Right lobe of liver (tissue), 6 donors: ENCODE measurements at regions not wholly inside any gene's neighbourhood (a gene's known extent, or its start where the extent isn't known, plus 50 kb on each side); places are given as distances from the start of the nearest gene placed in this dataset.

Experiments used
- ATAC-seq, 4 donors: fragments of 200-7000 bp; cut with Tn5 transposase; one replicate each; pipeline ENCODE4 v1.9.1; 2020; ENCODE audit warnings: mild to moderate bottlenecking in 4 of 4, moderate library complexity in 4 of 4
- DNase-seq, 3 donors: peaks; one replicate each; pipeline ENCODE4 v3.0.0-alpha.2; 2020
- H3K27ac ChIP-seq, 3 donors: fragments of 200-600 bp; one replicate each; pipeline ENCODE4 v1.8.0; 2022
- H3K27me3 ChIP-seq, 2 donors: fragments of 200-600 bp; one replicate each; pipeline ENCODE4 v1.8.0; 2022
- H3K36me3 ChIP-seq, 4 donors: fragments of 200-600 bp; sonication (generic) in 1 of 4; one replicate each; pipeline versions ENCODE4 v1.5.1 to v1.8.0; 2017 to 2022; ENCODE audit warnings: control low read depth in 1 of 4
- H3K4me1 ChIP-seq, 4 donors: fragments of 200-600 bp; sonication (generic) in 1 of 4; one replicate each; pipeline versions ENCODE4 v1.5.1 to v1.8.0; 2017 to 2022; ENCODE audit warnings: control low read depth in 1 of 4
- H3K4me3 ChIP-seq, 3 donors: fragments of 200-600 bp; one replicate each; pipeline ENCODE4 v1.8.0; 2022
- H3K9me3 ChIP-seq, 4 donors: fragments of 200-600 bp; sonication (generic) in 1 of 4; one replicate each; pipeline versions ENCODE4 v1.5.1 to v1.8.0; 2017 to 2022; ENCODE audit warnings: control low read depth in 1 of 4
- POLR2A ChIP-seq: fragments of 450-650 bp; IDR thresholded peaks from one replicate; pipeline ENCODE4 v1.6.1; 2017; ENCODE audit warnings: antibody characterized with exemption, mild to moderate bottlenecking
- WGBS: methylation state at CpG from one replicate; pipeline ENCODE4 v1.1.6; 2018; ENCODE audit warnings: low coverage, low lambda C conversion rate; ENCODE audit not compliant: insufficient coverage; ENCODE audit errors: missing lambda C conversion rate; 5-methylcytosine and 5-hydroxymethylcytosine counted together
- intact Hi-C, 2 donors: fragments of 100-400 bp; cut with DNase I; formaldehyde crosslinking; loops; one replicate each; pipeline versions ENCODE4 v1.11.2 to v1.14.1; 2022
- TF ChIP-seq, protein P1 (sequence below), 4 donors: fragments of 200-600 bp in 3 of 4; fragments of 450-650 bp in 1 of 4; IDR thresholded peaks; one replicate each; pipeline versions ENCODE4 v1.5.1 to v1.8.0; 2016 to 2022; ENCODE audit warnings: antibody characterized with exemption in 4 of 4, mild to moderate bottlenecking in 2 of 4
- donor health status: DM: no; HTN: yes; CAD: no.
- donor health status: DM: no; HTN: no; CAD: no.
- donor health status: DM: no; HTN: no; CAD: no.
- donor health status: DM: no; HTN: yes; CAD: no.
- donor health status: DM: no; HTN: yes; CAD: no.

- H3K9me3 ChIP-seq: no peaks in the 10 kb centered on the region
- 15% methylated on average over 1 of the region's 1 CpG for WGBS
- no peaks in the 10 kb centered on the region for H3K36me3 ChIP-seq
- TF ChIP-seq POLR2A: no peak
- TF ChIP-seq, protein P1, sequence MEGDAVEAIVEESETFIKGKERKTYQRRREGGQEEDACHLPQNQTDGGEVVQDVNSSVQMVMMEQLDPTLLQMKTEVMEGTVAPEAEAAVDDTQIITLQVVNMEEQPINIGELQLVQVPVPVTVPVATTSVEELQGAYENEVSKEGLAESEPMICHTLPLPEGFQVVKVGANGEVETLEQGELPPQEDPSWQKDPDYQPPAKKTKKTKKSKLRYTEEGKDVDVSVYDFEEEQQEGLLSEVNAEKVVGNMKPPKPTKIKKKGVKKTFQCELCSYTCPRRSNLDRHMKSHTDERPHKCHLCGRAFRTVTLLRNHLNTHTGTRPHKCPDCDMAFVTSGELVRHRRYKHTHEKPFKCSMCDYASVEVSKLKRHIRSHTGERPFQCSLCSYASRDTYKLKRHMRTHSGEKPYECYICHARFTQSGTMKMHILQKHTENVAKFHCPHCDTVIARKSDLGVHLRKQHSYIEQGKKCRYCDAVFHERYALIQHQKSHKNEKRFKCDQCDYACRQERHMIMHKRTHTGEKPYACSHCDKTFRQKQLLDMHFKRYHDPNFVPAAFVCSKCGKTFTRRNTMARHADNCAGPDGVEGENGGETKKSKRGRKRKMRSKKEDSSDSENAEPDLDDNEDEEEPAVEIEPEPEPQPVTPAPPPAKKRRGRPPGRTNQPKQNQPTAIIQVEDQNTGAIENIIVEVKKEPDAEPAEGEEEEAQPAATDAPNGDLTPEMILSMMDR (IDR thresholded peaks at IDR 0.05): no peak
- H3K27me3 ChIP-seq: no peaks in the 10 kb centered on the region
- intact Hi-C loops: no loop called here
- no peaks in the 10 kb centered on the region for H3K4me1 ChIP-seq
- no peak for DNase-seq
- no peak for ATAC-seq
- H3K27ac ChIP-seq: no peak overlapping the region
- H3K4me3 ChIP-seq: no peak overlapping the region
Observed at GRCh38 chr6:132969196-132969595, 154.8 kb downstream of the RPS12 start.

DNA sequence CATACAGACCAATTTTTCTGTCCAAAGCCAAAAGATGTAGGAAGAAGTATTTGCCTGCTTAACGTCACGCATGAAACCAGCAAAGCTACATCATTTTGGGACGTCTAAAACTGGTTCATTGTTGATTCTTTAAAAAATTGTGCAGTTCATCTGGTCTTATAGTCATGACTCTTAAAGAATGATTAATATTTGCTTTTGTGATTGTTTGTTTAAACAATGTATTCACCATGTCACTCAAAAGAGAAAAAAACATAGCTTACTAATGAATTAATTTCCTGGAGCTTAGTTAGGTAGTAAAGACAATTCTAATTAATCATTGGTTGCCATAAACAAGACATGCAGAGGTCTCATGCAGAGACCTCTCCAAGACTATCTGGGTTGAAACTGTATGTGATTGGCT lies 157.3 kb downstream of the RPS12 start:
- Histone ChIP-seq H3K36me3 (no peaks in the 10 kb centered on the region), H3K4me3 (no peak overlapping the region), H3K4me1 (no peaks in the 10 kb centered on the region), H3K9me3 (no peaks in the 10 kb centered on the region), H3K27me3 (no peaks in the 10 kb centered on the region), H3K27ac (no peak overlapping the region)
- no peak for DNase-seq
- intact Hi-C loops: no loop called here
- TF ChIP-seq, protein P1 (IDR thresholded peaks at IDR 0.05): no peak
- no peak for TF ChIP-seq POLR2A
- no peak for ATAC-seq
- WGBS: 67% methylated on average over 3 of the region's 3 CpGs

DNA sequence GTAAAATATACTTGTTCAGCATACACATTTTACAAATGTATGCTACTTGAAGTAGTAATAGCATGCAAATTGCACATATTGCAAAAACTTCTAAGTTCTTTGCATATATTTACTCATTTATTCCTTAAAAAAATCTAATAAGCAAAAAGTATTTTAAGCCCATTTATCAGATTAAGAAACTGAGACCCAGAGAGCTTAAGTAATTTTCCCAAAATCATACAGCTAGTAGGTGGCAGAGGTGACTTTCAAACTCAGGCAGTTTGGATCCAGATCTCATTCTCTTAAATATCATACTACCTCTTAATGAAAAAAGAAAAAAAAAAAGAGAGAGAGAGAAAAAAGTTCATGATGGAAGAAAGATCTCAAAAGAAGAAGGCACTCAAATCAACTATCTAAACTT lies 157.9 kb downstream of the RPS12 start:
- no peak for TF ChIP-seq POLR2A
- TF ChIP-seq, protein P1 (IDR thresholded peaks at IDR 0.05): no peak
- Histone ChIP-seq H3K27me3 (no peaks in the 10 kb centered on the region), H3K36me3 (no peaks in the 10 kb centered on the region), H3K9me3 (no peaks in the 10 kb centered on the region), H3K4me3 (no peak overlapping the region), H3K4me1 (no peaks in the 10 kb centered on the region), H3K27ac (no peak overlapping the region)
- intact Hi-C loops: no loop called here
- no peak for ATAC-seq
- DNase-seq: no peak

GRCh38 chr6:132972971-132973370 lies 158.6 kb downstream of the RPS12 start:
- DNase-seq: no peak
- ATAC-seq: no peak
- 22% methylated on average over 3 of the region's 3 CpGs for WGBS
- Histone ChIP-seq H3K36me3 (no peaks in the 10 kb centered on the region), H3K27ac (no peak overlapping the region), H3K9me3 (no peaks in the 10 kb centered on the region), H3K4me1 (no peaks in the 10 kb centered on the region), H3K27me3 (no peaks in the 10 kb centered on the region), H3K4me3 (no peak overlapping the region)
- intact Hi-C loops: no loop called here
- TF ChIP-seq POLR2A: no peak
- TF ChIP-seq, protein P1 (IDR thresholded peaks at IDR 0.05): no peak

- intact Hi-C loops: no loop called here
- ATAC-seq (no peak), DNase-seq (no peak)
- Histone ChIP-seq H3K36me3 (no peaks in the 10 kb centered on the region), H3K4me1 (no peaks in the 10 kb centered on the region), H3K27me3 (no peaks in the 10 kb centered on the region), H3K27ac (no peak overlapping the region), H3K9me3 (no peaks in the 10 kb centered on the region), H3K4me3 (no peak overlapping the region)
- TF ChIP-seq, protein P1 (IDR thresholded peaks at IDR 0.05): no peak
- no peak for TF ChIP-seq POLR2A
- 46% methylated on average over 3 of the region's 3 CpGs for WGBS
Observed at GRCh38 chr6:132973514-132973993, 159.2 kb downstream of the RPS12 start.
